ENCODE measurements at regions not wholly inside any gene's neighbourhood (a gene's known extent, or its start where the extent isn't known, plus 50 kb on each side); places are given as distances from the start of the nearest gene placed in this dataset.

- no peaks in the 10 kb centered on the region for H3K4me1 Mint-ChIP-seq
- H3K4me3 Mint-ChIP-seq, result no peak overlapping the region
- DNase-seq (no peak), ATAC-seq (ENCODE audit: low read depth) (no peak)
- TF ChIP-seq CTCF (IDR thresholded peaks at IDR 0.05) (no peak), EZH2 (IDR thresholded peaks at IDR 0.05; ENCODE audit: borderline replicate concordance, insufficient read depth, low read depth, low read length, poor library complexity, severe bottlenecking) (no peak)
- no peaks in the 10 kb centered on the region for H3K36me3 ChIP-seq (replicated peaks in 1 of 2; ENCODE audit: control extremely low read depth in 1 of 2, control insufficient read depth in 1 of 2, extremely low read depth in 1 of 2, insufficient read depth in 2 of 2, low read length in 1 of 2)
- H3K4me1 ChIP-seq (ENCODE audit: control insufficient read depth in 2 of 2, insufficient read depth in 2 of 2, low read length in 2 of 2), result no peaks in the 10 kb centered on the region
- H3K4me3 ChIP-seq (ENCODE audit: control extremely low read depth in 1 of 5, extremely low read depth in 1 of 5, insufficient read depth in 1 of 5, low read depth in 2 of 5, low read length in 4 of 5), result no peak overlapping the region
- no peak overlapping the region for H3K27ac ChIP-seq (ENCODE audit: low read length in 2 of 2)
- H3K9me3 Mint-ChIP-seq (ENCODE audit: insufficient read depth), result peaks cover 4% of the 10 kb centered on the region
- POLR2A ChIA-PET, result no interaction called here
- H3K27ac Mint-ChIP-seq, result no peak overlapping the region
- H4K20me1 ChIP-seq (ENCODE audit: control insufficient read depth, insufficient read depth, low read length, poor library complexity, severe bottlenecking), result no peaks in the 10 kb centered on the region
- no peaks in the 10 kb centered on the region for H3K27me3 ChIP-seq (replicated peaks in 1 of 4; ENCODE audit: control extremely low read depth in 1 of 4, control insufficient read depth in 3 of 4, insufficient read depth in 4 of 4, low read length in 3 of 4)
- no peak overlapping the region for H3K9ac ChIP-seq (ENCODE audit: low read length)
- H3K79me2 ChIP-seq (ENCODE audit: control insufficient read depth, insufficient read depth, low read length), result no peaks in the 10 kb centered on the region
- CTCF ChIA-PET, result no interaction called here
- no peak overlapping the region for H3K4me2 ChIP-seq (replicated peaks; ENCODE audit: low read depth, low read length, poor library complexity, severe bottlenecking)
- no peaks in the 10 kb centered on the region for H3K27me3 Mint-ChIP-seq
- no peak overlapping the region for H2AFZ ChIP-seq (ENCODE audit: insufficient read depth, low read depth, low read length, poor library complexity, severe bottlenecking)
- 100% methylated on average over 3 of the region's 5 CpGs for WGBS (ENCODE audit: insufficient coverage)
- H3K9me3 ChIP-seq (ENCODE audit: control extremely low read depth in 1 of 3, control insufficient read depth in 2 of 3, insufficient read depth in 1 of 3, low read length in 2 of 3), result peaks cover 0 to 8% (median 8%) of the 10 kb centered on the region in 3 donors
- intact Hi-C loops (cut with micrococcal nuclease), result no loop called here
Measured at GRCh38 chr4:128376303-128376702, 88.7 kb upstream of the PGRMC2 start.

- no peaks in the 10 kb centered on the region for H4K20me1 ChIP-seq (ENCODE audit: control insufficient read depth, insufficient read depth, low read length, poor library complexity, severe bottlenecking)
- H3K9me3 Mint-ChIP-seq (ENCODE audit: insufficient read depth), result peaks cover 6% of the 10 kb centered on the region
- intact Hi-C loops (cut with micrococcal nuclease), result no loop called here
- peaks cover 0 to 13% (median 8%) of the 10 kb centered on the region in 3 donors for H3K9me3 ChIP-seq (ENCODE audit: control extremely low read depth in 1 of 3, control insufficient read depth in 2 of 3, insufficient read depth in 1 of 3, low read length in 2 of 3)
- H3K27me3 ChIP-seq (replicated peaks in 1 of 4; ENCODE audit: control extremely low read depth in 1 of 4, control insufficient read depth in 3 of 4, insufficient read depth in 4 of 4, low read length in 3 of 4), result no peaks in the 10 kb centered on the region
- POLR2A ChIA-PET, result no interaction called here
- H3K79me2 ChIP-seq (ENCODE audit: control insufficient read depth, insufficient read depth, low read length), result no peaks in the 10 kb centered on the region
- H3K4me2 ChIP-seq (replicated peaks; ENCODE audit: low read depth, low read length, poor library complexity, severe bottlenecking), result no peak overlapping the region
- no peak overlapping the region for H3K27ac ChIP-seq (ENCODE audit: low read length in 2 of 2)
- H3K9ac ChIP-seq (ENCODE audit: low read length), result no peak overlapping the region
- no peak overlapping the region for H3K27ac Mint-ChIP-seq
- DNase-seq, result no peak
- no peaks in the 10 kb centered on the region for H3K36me3 ChIP-seq (replicated peaks in 1 of 2; ENCODE audit: control extremely low read depth in 1 of 2, control insufficient read depth in 1 of 2, extremely low read depth in 1 of 2, insufficient read depth in 2 of 2, low read length in 1 of 2)
- H3K4me3 ChIP-seq (ENCODE audit: control extremely low read depth in 1 of 5, extremely low read depth in 1 of 5, insufficient read depth in 1 of 5, low read depth in 2 of 5, low read length in 4 of 5), result no peak overlapping the region
- no peak overlapping the region for H2AFZ ChIP-seq (ENCODE audit: insufficient read depth, low read depth, low read length, poor library complexity, severe bottlenecking)
- CTCF ChIA-PET, result no interaction called here
- H3K4me1 Mint-ChIP-seq, result no peaks in the 10 kb centered on the region
- no peaks in the 10 kb centered on the region for H3K27me3 Mint-ChIP-seq
- no peak for ATAC-seq (ENCODE audit: low read depth)
- whole genome bisulfite sequencing (ENCODE audit: insufficient coverage), result 63% methylated on average over 1 of the region's 2 CpGs
- no peak overlapping the region for H3K4me3 Mint-ChIP-seq
- no peaks in the 10 kb centered on the region for H3K4me1 ChIP-seq (ENCODE audit: control insufficient read depth in 2 of 2, insufficient read depth in 2 of 2, low read length in 2 of 2)
- TF ChIP-seq CTCF (IDR thresholded peaks at IDR 0.05), result no peak
- TF ChIP-seq EZH2 (IDR thresholded peaks at IDR 0.05; ENCODE audit: borderline replicate concordance, insufficient read depth, low read depth, low read length, poor library complexity, severe bottlenecking), result no peak
Measured at GRCh38 chr4:128373628-128374027, 86.0 kb upstream of the PGRMC2 start.
